Left ventricle myocardium inferior (tissue), 1 donor: ENCODE measurements at regions not wholly inside any gene's neighbourhood (a gene's known extent, or its start where the extent isn't known, plus 50 kb on each side); places are given as distances from the start of the nearest gene placed in this dataset.

Source experiments
- DNase-seq: peaks from one replicate; pipeline ENCODE4 v3.0.0-alpha.2; 2020
- H3K27ac ChIP-seq: fragments of 200-600 bp; replicated peaks from 2 replicates; pipeline ENCODE4 v1.8.0; 2021
- H3K27me3 ChIP-seq: fragments of 200-600 bp; 2 replicates; pipeline ENCODE4 v1.8.0; 2021; ENCODE audit warnings: low read depth
- H3K36me3 ChIP-seq: fragments of 200-600 bp; 2 replicates; pipeline ENCODE4 v1.8.0; 2021
- H3K4me1 ChIP-seq: fragments of 200-600 bp; 2 replicates; pipeline ENCODE4 v1.8.0; 2021
- H3K4me3 ChIP-seq: fragments of 200-600 bp; 2 replicates; pipeline ENCODE4 v1.8.0; 2021; ENCODE audit warnings: mild to moderate bottlenecking, moderate library complexity
- H3K9me3 ChIP-seq: fragments of 200-600 bp; replicated peaks from 2 replicates; pipeline ENCODE4 v1.8.0; 2021
- intact Hi-C: fragments of 100-400 bp; cut with micrococcal nuclease; formaldehyde crosslinking; loops from one replicate; pipeline ENCODE4 v1.11.0; 2022
- TF ChIP-seq, protein P1 (sequence below): fragments of 200-600 bp; IDR thresholded peaks from 2 replicates; pipeline ENCODE4 v1.8.0; 2021; ENCODE audit warnings: antibody characterized with exemption, mild to moderate bottlenecking, borderline replicate concordance
- donor health status: DM: no; HTN: yes; CAD: no; lungs with severe emphysema.

DNA sequence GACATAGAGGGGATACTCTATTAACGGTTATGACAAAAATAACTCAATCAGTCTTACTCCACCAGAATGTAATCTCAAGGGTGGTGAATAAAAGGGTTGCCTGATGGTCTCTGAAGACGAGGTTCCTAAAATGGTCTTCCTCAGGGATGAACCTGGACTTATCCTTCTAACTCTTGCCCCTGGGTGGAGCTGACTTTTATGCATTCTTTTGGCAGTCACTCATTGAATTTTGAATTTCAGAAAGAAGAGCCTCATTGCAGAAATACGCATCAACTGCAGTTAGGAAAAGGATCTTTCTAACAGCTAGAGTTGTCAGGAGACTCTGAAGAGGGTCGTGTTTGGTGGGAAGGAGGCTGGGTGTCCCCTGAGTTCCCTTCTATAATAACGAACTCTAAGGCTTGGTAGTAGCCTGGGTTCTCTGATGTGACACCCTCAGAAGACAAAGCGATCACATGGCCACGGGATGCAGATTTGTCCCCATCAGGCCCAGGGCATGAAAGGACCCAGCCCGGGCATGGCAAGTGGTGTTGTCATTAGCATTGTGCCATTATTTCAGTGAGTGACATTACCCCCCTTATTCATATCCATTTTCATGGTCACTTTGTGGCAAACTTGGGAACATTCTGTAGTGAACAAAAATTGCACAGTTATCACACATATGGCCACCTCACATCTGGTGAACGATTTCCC, 58.6 kb upstream of the JCAD start:
- Histone ChIP-seq H3K4me3 (no peak overlapping the region), H3K4me1 (peaks cover 17% of the 10 kb centered on the region), H3K27me3 (no peaks in the 10 kb centered on the region), H3K9me3 (no peaks in the 10 kb centered on the region), H3K27ac (no peak overlapping the region), H3K36me3 (no peaks in the 10 kb centered on the region)
- TF ChIP-seq, protein P1, sequence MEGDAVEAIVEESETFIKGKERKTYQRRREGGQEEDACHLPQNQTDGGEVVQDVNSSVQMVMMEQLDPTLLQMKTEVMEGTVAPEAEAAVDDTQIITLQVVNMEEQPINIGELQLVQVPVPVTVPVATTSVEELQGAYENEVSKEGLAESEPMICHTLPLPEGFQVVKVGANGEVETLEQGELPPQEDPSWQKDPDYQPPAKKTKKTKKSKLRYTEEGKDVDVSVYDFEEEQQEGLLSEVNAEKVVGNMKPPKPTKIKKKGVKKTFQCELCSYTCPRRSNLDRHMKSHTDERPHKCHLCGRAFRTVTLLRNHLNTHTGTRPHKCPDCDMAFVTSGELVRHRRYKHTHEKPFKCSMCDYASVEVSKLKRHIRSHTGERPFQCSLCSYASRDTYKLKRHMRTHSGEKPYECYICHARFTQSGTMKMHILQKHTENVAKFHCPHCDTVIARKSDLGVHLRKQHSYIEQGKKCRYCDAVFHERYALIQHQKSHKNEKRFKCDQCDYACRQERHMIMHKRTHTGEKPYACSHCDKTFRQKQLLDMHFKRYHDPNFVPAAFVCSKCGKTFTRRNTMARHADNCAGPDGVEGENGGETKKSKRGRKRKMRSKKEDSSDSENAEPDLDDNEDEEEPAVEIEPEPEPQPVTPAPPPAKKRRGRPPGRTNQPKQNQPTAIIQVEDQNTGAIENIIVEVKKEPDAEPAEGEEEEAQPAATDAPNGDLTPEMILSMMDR = no peak
- no peak for DNase-seq
- intact Hi-C loops = no loop called here

DNA sequence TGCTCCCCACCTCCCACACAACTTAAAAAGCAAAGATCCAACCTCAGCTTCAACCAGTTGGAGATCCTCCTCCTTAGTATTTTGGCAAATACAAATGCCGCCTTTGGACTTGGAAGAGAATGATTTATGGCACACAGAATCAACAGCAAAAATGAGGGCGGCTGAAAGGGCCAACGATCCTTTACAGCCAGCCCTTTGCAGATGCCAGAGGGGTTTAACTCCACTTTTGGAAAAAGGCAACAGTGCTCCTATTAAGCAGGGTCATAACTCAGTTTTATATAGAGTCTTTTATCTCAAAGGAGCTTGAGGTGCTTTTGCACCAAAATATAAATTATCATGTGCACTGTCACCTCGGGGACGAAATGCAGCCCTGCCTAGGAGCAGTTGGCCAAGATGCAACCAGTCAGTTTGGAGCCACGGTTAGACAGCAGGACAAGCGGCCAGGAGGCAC, 56.7 kb upstream of the JCAD start:
- Histone ChIP-seq H3K27me3 (no peaks in the 10 kb centered on the region), H3K27ac (no peak overlapping the region), H3K4me3 (no peak overlapping the region), H3K9me3 (no peaks in the 10 kb centered on the region), H3K36me3 (no peaks in the 10 kb centered on the region), H3K4me1 (peaks cover 17% of the 10 kb centered on the region)
- no peak for DNase-seq
- TF ChIP-seq, protein P1 = no peak
- intact Hi-C loops = no loop called here

DNA sequence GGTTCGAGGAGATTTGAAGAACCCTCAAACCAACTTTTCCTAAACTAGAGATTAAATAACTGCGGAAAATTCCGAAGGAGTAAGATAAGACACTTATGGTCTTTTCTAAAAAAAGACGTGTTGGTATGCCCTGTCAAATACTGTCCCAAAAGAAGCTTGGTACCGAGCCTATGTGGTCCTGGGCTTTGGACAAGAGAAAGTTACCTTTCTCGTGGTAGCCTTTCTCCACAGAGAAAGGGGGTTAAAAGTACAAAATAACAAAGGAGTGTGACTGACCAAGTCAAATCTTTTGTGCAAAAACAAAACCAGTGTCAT, 56.2 kb upstream of the JCAD start:
- intact Hi-C loops = no loop called here
- TF ChIP-seq, protein P1 = no peak

DNA sequence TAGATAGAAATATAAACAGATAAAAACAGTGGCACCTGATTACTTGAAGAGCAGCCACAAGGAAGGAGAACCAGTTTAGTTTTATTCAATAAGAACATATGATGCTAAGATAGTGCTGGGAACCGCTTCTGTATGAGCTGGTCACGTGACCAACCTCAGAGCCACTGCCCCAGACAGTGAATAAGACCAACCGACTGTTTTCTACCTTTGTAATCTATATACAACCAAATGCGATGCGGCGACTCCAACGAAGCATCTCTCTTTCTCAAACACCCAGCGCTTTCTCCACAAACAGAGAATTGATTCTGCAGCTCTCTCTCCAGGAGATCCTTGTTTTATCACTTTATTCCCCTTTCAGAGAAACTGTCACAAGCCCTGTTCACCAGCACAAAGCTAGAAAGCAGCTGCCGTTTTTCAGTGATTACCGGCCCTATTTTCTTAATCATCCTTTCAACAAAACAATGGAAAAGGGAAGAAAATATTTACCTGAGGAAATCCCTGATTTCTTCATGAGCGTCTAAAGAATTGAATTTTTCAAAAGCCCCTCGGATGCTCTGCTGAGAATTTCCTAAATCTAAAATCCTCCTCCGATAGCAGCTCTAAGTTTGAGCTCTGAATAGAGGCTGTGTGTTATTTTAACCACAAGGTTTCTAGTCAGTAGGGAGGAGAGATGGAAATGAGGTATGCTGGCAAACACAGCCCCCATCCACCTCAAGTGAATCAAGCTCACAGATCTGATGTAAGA, 55.7 kb upstream of the JCAD start:
- Histone ChIP-seq H3K27me3 (no peaks in the 10 kb centered on the region), H3K9me3 (no peaks in the 10 kb centered on the region), H3K4me3 (peak overlapping the region; percentile 42), H3K27ac (no peak overlapping the region), H3K4me1 (peaks cover 17% of the 10 kb centered on the region), H3K36me3 (no peaks in the 10 kb centered on the region)
- TF ChIP-seq, protein P1 = no peak
- intact Hi-C loops = no loop called here
- DNase-seq = no peak

More for the DNA sequence above, 56.2 kb upstream of the JCAD start:
- peak overlapping the region; percentile 42 for H3K4me3 ChIP-seq
- DNase-seq = no peak
- H3K4me1 ChIP-seq = peaks cover 17% of the 10 kb centered on the region
- H3K27me3 ChIP-seq = no peaks in the 10 kb centered on the region
- H3K36me3 ChIP-seq = no peaks in the 10 kb centered on the region
- H3K27ac ChIP-seq = no peak overlapping the region
- H3K9me3 ChIP-seq = no peaks in the 10 kb centered on the region

DNA sequence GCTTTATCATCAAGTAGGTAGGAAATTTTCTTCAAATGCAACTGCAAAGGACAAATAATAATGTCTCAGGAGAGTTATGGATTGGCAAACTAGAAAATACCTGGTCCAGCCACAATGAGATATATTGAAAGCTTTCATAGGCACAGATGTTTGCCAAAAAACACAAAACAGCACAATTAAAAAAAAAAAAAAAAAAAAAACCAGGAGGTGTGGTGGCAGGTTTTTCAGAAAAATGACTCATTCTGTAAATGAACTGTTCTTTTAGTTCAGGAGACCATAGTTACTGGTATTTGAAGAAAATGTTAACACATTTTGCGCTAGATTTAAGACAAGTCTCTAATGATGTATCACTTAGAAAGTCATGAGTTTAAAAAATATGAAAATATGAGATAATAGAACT, 55.0 kb upstream of the JCAD start:
- intact Hi-C loops = no loop called here
- peaks cover 17% of the 10 kb centered on the region for H3K4me1 ChIP-seq
- no peak overlapping the region for H3K27ac ChIP-seq
- H3K36me3 ChIP-seq = no peaks in the 10 kb centered on the region
- no peak overlapping the region for H3K4me3 ChIP-seq
- no peaks in the 10 kb centered on the region for H3K27me3 ChIP-seq
- no peak for DNase-seq
- no peaks in the 10 kb centered on the region for H3K9me3 ChIP-seq
- TF ChIP-seq, protein P1 = no peak
